Activated T-cell treated with anti-CD3 and anti-CD28 coated beads, Interleukin-2, amount 50 U/mL, for 1 hour (primary cell): ENCODE measurements at regions not wholly inside any gene's neighbourhood (a gene's known extent, or its start where the extent isn't known, plus 50 kb on each side); places are given as distances from the start of the nearest gene placed in this dataset.

Source experiments
- DNase-seq: peaks from one replicate; pipeline ENCODE4 v3.0.0-alpha.2; 2020

DNA sequence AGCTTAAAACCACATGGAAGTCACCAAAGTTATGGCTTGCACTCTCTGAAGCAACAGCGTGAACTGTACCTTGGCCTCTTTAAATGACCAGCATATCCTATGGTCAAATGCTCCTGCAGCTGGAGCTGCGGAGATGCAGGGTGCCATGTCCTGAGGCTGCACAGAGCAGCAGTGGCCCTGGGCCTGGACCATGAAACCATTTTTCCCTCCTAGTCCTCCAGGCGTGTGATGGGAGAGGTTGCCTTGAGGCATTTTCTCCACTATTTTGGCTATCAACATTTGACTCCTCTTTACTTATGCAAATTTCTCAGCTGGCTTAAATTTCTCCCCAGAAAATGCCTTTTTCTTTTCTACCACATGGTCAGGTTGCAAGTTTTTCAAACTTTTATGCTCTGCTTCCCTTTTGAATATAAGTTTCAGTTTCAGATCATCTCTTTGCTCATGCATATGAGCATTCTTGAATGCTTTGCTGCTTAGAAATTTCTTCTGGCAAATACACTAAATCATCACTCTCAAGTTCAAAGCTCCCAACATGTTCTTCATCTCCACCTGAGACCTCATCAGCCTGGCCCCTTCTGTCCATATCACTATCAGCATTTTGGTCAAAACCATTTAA, 82.9 kb upstream of the TMEFF2 start:
- DNase-seq: no peak

DNA sequence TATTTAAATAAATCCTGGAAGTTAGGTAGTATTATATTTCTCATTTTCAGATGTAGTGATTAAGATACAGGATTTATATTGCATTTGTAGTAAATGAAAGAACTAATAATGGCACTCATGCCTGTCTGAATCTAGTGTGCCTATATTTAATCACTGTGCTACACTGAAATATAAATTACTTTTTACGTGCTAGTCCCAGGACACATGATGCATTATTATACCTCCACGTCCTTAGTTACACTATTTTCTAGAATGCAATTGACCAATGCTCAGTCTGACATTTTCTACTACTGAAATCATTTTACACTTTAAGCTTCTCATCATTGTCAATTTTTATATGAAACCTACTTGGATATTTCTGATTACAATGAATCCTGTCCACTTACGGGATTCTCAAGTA, 80.9 kb upstream of the TMEFF2 start:
- DNase-seq: no peak

DNA sequence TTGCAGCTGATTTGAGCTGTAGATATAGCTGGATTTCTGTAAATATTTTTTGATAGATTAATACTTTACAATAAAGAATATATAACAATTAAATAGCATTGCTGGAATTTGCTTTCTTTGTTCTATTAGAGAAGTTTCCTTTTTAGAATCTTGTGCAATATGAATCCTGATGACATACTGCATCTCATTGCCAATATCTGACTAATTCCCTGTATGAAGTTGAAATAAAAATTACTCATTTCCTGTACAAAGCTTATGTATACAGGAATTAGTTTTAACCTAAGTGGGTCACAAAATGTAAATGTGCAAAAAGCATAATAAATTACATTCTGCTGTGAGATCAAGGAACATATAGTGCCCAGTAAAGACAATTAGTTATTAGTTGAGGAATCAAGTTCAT, 72.8 kb upstream of the TMEFF2 start:
- DNase-seq: no peak

DNA sequence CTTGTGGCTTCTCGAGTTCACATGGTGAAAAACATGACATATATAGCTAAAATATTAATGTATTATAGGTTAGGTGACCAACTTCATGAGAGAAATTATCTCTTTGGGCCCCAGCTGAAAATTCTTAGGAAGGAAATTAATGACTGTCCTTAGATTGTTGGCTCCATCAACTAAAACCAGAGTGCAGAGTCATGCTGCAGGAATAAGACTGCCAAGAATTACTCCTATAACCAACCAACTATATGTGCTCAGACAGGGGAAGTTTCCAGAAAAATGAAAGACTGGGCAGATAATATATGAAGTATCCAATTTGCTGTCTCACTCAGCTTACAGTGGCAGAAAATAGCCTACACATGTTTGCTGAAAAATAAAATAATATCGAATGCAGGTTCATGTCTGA, 71.0 kb upstream of the TMEFF2 start:
- no peak for DNase-seq

DNA sequence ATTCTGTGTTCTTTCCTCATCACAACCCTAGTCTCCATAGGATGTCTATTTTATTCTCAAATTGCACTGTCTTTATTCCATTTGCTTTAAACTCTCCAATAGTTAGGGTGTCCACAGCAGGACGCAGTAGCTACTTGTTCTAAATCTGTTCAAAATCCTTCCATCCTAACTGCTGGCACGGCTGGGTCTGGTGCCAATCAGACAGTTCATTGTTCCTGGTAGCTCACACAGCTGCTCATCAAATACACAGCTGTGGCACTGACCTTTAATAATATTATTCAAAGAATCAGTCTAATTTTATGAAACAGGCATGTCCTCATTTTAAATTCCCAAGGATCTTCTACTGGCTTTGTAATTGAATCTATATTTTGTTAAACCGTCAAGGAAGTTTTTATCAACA, 59.7 kb upstream of the TMEFF2 start:
- DNase-seq: no peak

DNA sequence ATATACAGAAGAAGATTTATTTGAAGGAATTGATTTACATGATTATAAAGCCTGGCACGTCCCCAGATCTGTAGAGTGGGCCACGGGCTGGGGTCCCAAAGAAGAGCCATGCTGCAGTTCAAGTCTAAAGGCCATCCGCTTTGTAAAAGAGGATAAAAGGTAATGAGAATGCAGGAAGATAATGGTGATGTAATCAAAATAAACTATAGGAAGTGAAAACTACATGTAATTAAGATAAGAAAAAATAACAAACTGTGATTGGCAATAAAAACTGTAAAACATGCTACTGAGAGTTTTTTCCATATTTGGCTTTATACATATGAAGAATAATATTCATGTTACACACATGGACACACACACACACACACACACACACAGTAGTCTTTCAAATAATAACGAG, 59.0 kb upstream of the TMEFF2 start:
- DNase-seq: no peak

DNA sequence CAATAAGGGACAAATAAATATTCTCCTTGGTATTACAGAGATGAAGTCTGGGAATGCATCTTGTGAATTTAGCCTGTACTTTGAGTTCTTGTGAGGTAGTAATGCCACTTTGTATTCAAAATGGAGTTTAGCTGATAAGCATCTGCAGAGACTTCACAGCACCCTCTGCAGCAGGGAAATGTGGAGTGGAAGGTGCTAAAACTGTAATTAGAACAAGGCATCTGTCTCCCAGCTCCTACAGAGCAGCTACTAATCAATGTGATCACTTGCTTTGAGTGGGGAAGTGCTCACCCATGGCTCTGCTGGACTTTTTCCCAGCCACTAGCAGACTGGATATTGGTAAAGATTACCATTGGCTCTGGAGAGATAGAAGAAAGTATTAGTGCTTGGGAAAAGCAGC, 56.2 kb upstream of the TMEFF2 start:
- DNase-seq: no peak

DNA sequence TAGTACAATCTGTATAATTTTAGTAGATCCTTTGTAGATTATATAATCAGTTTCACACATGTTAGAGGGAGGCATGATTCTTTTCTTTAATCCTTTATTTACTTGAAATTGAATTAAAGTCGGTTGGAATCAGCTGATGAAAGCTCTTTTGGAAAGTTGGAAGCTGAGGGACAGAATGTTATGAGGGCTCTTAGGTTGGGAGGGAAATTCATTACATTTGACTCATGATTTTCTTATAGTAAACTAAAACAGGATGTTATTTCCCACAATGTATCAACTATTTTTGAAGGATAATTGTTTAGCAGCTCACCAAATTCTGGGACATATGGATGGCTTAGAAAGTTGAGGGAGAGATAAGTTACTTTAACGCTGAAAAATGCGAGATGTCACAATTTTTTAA, 52.7 kb upstream of the TMEFF2 start:
- DNase-seq: no peak

DNA sequence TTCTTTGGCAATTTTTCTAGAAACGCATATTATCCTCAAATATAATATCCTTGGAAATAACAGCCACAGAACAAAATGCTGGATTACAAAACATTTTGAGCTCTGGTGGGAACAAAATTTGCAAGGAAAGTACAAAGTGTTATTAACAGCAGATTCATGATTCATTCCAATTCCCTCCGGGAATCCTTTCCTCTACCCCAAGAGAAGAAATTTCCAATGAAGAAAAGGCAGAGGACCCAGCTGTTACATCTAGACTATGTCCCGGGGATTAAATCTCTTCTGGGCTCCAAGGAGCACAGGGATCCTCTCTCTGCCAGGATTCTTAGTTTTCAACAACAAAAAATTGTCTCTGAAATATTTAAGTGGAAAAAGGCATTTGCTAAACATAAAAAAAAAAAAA, 51.6 kb upstream of the TMEFF2 start:
- no peak for DNase-seq

DNA sequence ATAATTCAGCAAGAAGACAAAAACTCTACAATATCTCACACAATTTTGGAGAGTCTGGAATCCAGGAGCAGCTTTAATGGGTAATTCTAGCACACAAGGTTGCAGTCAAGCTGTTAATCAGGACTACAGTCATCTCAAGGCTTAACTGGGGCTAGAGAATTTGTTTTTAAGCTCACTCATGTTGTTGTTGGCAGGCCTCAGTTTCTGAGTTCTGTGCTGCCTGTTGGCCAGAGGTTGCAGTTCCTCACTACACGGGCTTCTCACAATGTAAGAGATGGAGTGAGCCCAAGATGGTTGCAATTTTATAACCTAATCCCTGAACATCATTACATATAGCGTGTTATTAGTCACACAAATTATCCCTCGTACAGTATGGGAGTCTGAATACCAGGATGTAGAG, 50.6 kb upstream of the TMEFF2 start:
- DNase-seq: no peak
